MM.1S (cell line): ENCODE measurements at regions not wholly inside any gene's neighbourhood (a gene's known extent, or its start where the extent isn't known, plus 50 kb on each side); places are given as distances from the start of the nearest gene placed in this dataset.

ENCODE experiments used
- DNase-seq: peaks from one replicate; pipeline ENCODE4 v3.0.0-alpha.2; 2015
- H2AFZ ChIP-seq: fragments of 300-600 bp; sonication (generic); 2 replicates; pipeline ENCODE4 v1.6.0; 2016; ENCODE audit warnings: antibody characterized with exemption, low read length
- H3F3A ChIP-seq: fragments of 300-600 bp; sonication (generic); 2 replicates; pipeline ENCODE4 v1.6.1; 2016; ENCODE audit warnings: mild to moderate bottlenecking, antibody characterized with exemption, low read length, moderate library complexity, mixed read lengths; ENCODE audit not compliant: insufficient read depth
- H3K27ac ChIP-seq: fragments of 300-600 bp; sonication (generic); 2 replicates; pipeline ENCODE4 v1.5.1; 2016; ENCODE audit warnings: mild to moderate bottlenecking, low read length
- H3K27me3 ChIP-seq: fragments of 300-600 bp; sonication (generic); replicated peaks from 2 replicates; pipeline ENCODE4 v1.6.0; 2016; ENCODE audit warnings: low read length; ENCODE audit not compliant: insufficient read depth
- H3K36me3 ChIP-seq: fragments of 300-600 bp; sonication (generic); replicated peaks from 2 replicates; pipeline ENCODE4 v1.6.1; 2016; ENCODE audit warnings: mild to moderate bottlenecking, low read length, mixed read lengths; ENCODE audit not compliant: insufficient read depth
- H3K4me1 ChIP-seq: fragments of 300-600 bp; sonication (generic); 2 replicates; pipeline ENCODE4 v1.6.1; 2016; ENCODE audit warnings: low read length, mixed read lengths
- H3K4me2 ChIP-seq: fragments of 300-600 bp; sonication (generic); 2 replicates; pipeline ENCODE4 v1.6.0; 2016; ENCODE audit warnings: low read depth, low read length
- H3K4me3 ChIP-seq: fragments of 300-600 bp; sonication (generic); 2 replicates; pipeline ENCODE4 v1.5.1; 2016; ENCODE audit warnings: low read length, mixed read lengths
- H3K79me2 ChIP-seq: fragments of 300-600 bp; sonication (generic); 2 replicates; pipeline ENCODE4 v1.6.1; 2016; ENCODE audit warnings: mixed run types, low read length, mixed read lengths
- H3K9ac ChIP-seq: fragments of 300-600 bp; sonication (generic); 2 replicates; pipeline ENCODE4 v1.6.1; 2016; ENCODE audit warnings: low read length, mixed read lengths
- H3K9me2 ChIP-seq: fragments of 300-600 bp; sonication (generic); replicated peaks from 2 replicates; pipeline ENCODE4 v1.6.1; 2016; ENCODE audit warnings: mild to moderate bottlenecking, low read length, mixed read lengths; ENCODE audit not compliant: insufficient read depth
- H3K9me3 ChIP-seq: fragments of 300-600 bp; sonication (generic); replicated peaks from 2 replicates; pipeline ENCODE4 v1.6.1; 2016; ENCODE audit warnings: mild to moderate bottlenecking, low read length, mixed read lengths; ENCODE audit not compliant: insufficient read depth
- H4K20me1 ChIP-seq: fragments of 300-600 bp; sonication (generic); 2 replicates; pipeline ENCODE4 v1.6.1; 2016; ENCODE audit warnings: mild to moderate bottlenecking, low read length, moderate library complexity, mixed read lengths; ENCODE audit not compliant: insufficient read depth
- EZH2 ChIP-seq: fragments of 300-600 bp; sonication (generic); optimal IDR thresholded peaks from 2 replicates; pipeline ENCODE3; 2017; ENCODE audit warnings: low read depth, mild to moderate bottlenecking, antibody characterized with exemption, low read length, mixed read lengths
- EZH2phosphoT487 ChIP-seq: fragments of 300-600 bp; sonication (generic); IDR thresholded peaks from 2 replicates; pipeline ENCODE4 v1.6.1; 2018; ENCODE audit warnings: antibody characterized with exemption, low read length
- TF ChIP-seq, protein P1 (sequence below): fragments of 300-600 bp; sonication (generic); IDR thresholded peaks from 2 replicates; pipeline ENCODE4 v1.5.1; 2016; ENCODE audit warnings: antibody characterized with exemption, low read length, mixed read lengths

DNA sequence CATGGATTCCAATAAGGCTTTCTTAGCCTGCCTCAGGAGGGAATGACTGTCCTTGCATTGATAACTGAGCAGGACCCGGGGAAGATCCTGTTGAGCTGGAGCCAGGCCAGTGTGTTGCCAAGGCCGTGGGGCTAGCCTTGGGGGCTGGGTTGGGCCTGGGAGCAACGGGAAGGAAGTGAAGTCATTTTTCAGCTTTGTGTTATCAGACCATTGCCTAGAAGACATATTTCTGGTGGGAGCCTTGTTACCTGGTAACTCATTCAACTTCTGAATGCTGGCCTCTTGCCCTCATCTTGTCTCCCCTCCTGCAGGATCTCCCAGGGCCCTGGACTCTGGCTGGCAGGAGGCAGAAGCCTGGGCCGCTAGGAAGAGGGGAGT lies 92.7 kb upstream of the MGAT5 start:
- TF ChIP-seq EZH2phosphoT487: no peak
- TF ChIP-seq, protein P1, sequence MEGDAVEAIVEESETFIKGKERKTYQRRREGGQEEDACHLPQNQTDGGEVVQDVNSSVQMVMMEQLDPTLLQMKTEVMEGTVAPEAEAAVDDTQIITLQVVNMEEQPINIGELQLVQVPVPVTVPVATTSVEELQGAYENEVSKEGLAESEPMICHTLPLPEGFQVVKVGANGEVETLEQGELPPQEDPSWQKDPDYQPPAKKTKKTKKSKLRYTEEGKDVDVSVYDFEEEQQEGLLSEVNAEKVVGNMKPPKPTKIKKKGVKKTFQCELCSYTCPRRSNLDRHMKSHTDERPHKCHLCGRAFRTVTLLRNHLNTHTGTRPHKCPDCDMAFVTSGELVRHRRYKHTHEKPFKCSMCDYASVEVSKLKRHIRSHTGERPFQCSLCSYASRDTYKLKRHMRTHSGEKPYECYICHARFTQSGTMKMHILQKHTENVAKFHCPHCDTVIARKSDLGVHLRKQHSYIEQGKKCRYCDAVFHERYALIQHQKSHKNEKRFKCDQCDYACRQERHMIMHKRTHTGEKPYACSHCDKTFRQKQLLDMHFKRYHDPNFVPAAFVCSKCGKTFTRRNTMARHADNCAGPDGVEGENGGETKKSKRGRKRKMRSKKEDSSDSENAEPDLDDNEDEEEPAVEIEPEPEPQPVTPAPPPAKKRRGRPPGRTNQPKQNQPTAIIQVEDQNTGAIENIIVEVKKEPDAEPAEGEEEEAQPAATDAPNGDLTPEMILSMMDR: no peak
- TF ChIP-seq EZH2: no peak
- Histone ChIP-seq H3K36me3 (no peaks in the 10 kb centered on the region), H3K9me2 (no peaks in the 10 kb centered on the region), H3K4me2 (no peak overlapping the region), H3K4me1 (peaks cover 14% of the 10 kb centered on the region), H3K4me3 (no peak overlapping the region), H2AFZ (no peak overlapping the region), H3F3A (no peaks in the 10 kb centered on the region; the same call in 1 of the 2 replicates), H3K9me3 (no peaks in the 10 kb centered on the region), H4K20me1 (no peaks in the 10 kb centered on the region), H3K27ac (no peak overlapping the region), H3K9ac (no peak overlapping the region), H3K27me3 (no peaks in the 10 kb centered on the region), H3K79me2 (peaks cover 100% of the 10 kb centered on the region)
- DNase-seq: no peak

DNA sequence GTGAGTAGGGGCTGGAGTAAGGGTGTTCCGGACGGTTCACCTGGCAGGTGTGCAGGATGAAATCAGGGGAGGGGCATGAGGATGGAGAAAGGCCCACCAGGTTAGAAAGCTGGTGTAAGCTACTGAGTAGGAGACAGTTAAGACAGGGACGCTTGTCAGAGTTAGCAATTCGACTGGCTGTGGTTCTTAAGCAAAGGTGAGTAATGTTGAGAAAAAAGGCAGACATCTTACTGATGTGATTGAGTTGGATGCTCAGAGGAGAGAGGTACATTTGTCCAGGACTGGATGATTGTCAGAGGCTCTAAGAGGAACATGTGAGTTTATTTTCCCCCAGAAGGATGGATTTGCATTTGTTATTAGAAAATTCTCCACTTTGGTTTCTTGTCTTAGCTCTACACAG lies 90.5 kb upstream of the MGAT5 start:
- Histone ChIP-seq H4K20me1 (no peaks in the 10 kb centered on the region), H3K36me3 (no peaks in the 10 kb centered on the region), H3K9me3 (no peaks in the 10 kb centered on the region), H3K4me3 (no peak overlapping the region), H3F3A (0 out of 2 replicates have a peak, but pooled peaks cover 4% of the 10 kb centered on the region), H3K9me2 (no peaks in the 10 kb centered on the region), H3K4me1 (peaks cover 24% of the 10 kb centered on the region), H3K79me2 (peaks cover 100% of the 10 kb centered on the region), H3K27me3 (no peaks in the 10 kb centered on the region), H2AFZ (no peak overlapping the region), H3K9ac (no peak overlapping the region), H3K27ac (no peak overlapping the region), H3K4me2 (no peak overlapping the region)
- DNase-seq: no peak
- TF ChIP-seq EZH2 (no peak), EZH2phosphoT487 (no peak)
- TF ChIP-seq, protein P1: no peak

DNA sequence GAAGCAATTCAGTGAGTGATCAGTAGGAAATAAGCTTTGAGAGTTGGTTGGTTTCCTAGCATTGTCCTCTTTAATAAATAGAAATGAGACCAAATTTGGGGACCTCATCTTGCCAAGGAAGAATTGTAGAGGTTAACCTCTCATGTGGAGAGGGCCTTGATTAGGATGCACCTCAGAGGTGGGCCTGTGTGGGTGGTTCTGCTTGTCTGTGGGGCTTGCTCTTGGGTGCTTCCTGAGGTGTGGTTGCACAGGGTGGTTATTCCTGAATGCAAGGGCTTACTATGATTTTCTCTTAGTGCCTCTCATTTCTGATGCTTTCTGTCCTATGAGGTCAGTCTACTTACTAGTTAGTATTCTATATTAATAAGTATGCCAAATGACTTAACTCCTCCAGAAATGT lies 89.6 kb upstream of the MGAT5 start:
- Histone ChIP-seq H2AFZ (no peak overlapping the region), H3K4me1 (peaks cover 33% of the 10 kb centered on the region), H3K4me3 (no peak overlapping the region), H4K20me1 (no peaks in the 10 kb centered on the region), H3K27me3 (no peaks in the 10 kb centered on the region), H3K9me3 (no peaks in the 10 kb centered on the region), H3K9me2 (no peaks in the 10 kb centered on the region), H3K36me3 (no peaks in the 10 kb centered on the region), H3K9ac (no peak overlapping the region), H3K79me2 (peaks cover 99% of the 10 kb centered on the region), H3K27ac (no peak overlapping the region), H3K4me2 (no peak overlapping the region), H3F3A (peaks cover 10% of the 10 kb centered on the region)
- no peak for DNase-seq
- TF ChIP-seq EZH2: no peak
- TF ChIP-seq EZH2phosphoT487: no peak
- TF ChIP-seq, protein P1: no peak
